ENCODE measurements at regions not wholly inside any gene's neighbourhood (a gene's known extent, or its start where the extent isn't known, plus 50 kb on each side); places are given as distances from the start of the nearest gene placed in this dataset.

GRCh38 chr2:66696886-66697285, 262.0 kb downstream of the MEIS1 start:
- TF ChIP-seq, protein P1, sequence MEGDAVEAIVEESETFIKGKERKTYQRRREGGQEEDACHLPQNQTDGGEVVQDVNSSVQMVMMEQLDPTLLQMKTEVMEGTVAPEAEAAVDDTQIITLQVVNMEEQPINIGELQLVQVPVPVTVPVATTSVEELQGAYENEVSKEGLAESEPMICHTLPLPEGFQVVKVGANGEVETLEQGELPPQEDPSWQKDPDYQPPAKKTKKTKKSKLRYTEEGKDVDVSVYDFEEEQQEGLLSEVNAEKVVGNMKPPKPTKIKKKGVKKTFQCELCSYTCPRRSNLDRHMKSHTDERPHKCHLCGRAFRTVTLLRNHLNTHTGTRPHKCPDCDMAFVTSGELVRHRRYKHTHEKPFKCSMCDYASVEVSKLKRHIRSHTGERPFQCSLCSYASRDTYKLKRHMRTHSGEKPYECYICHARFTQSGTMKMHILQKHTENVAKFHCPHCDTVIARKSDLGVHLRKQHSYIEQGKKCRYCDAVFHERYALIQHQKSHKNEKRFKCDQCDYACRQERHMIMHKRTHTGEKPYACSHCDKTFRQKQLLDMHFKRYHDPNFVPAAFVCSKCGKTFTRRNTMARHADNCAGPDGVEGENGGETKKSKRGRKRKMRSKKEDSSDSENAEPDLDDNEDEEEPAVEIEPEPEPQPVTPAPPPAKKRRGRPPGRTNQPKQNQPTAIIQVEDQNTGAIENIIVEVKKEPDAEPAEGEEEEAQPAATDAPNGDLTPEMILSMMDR (IDR thresholded peaks at IDR 0.05) = no peak
- TF ChIP-seq POLR2A (IDR thresholded peaks at IDR 0.05) = no peak

All from Peyer's patch (tissue), 4 donors.